ENCODE measurements at regions not wholly inside any gene's neighbourhood (a gene's known extent, or its start where the extent isn't known, plus 50 kb on each side); places are given as distances from the start of the nearest gene placed in this dataset.

GRCh38 chr4:159776961-159777360, 674.1 kb downstream of the RAPGEF2 start:
- H3K4me2 ChIP-seq (ENCODE audit: low read depth, low read length), result no peak overlapping the region
- no peaks in the 10 kb centered on the region for H3K36me3 ChIP-seq (replicated peaks in 1 of 2; ENCODE audit: control insufficient read depth in 1 of 2, insufficient read depth in 2 of 2, low read length in 2 of 2)
- H2AFZ ChIP-seq (ENCODE audit: low read length), result no peak overlapping the region
- no peaks in the 10 kb centered on the region for H3K4me1 ChIP-seq (ENCODE audit: insufficient read depth, low read length)
- ChIA-PET POLR2A (no interaction called here), CTCF (ENCODE audit: low intra/inter-chr PET ratio, low total read pairs) (no interaction called here)
- H3K4me3 ChIP-seq (replicated peaks in 1 of 3; ENCODE audit: insufficient read depth in 1 of 3, low read depth in 2 of 3, low read length in 3 of 3), result no peak overlapping the region
- FAIRE-seq, result no peak
- TF ChIP-seq KLF13 (CRISPR knock-in tag; IDR thresholded peaks at IDR 0.05) (no peak), ZNF382 (CRISPR knock-in tag; IDR thresholded peaks at IDR 0.05; ENCODE audit: borderline replicate concordance) (no peak), RFX3 (CRISPR knock-in tag; IDR thresholded peaks at IDR 0.05) (no peak), ZFP62 (CRISPR knock-in tag; IDR thresholded peaks at IDR 0.05) (no peak), ZIK1 (CRISPR knock-in tag; IDR thresholded peaks at IDR 0.05; ENCODE audit: borderline replicate concordance, low read depth) (no peak), ZNF569 (CRISPR knock-in tag; IDR thresholded peaks at IDR 0.05; ENCODE audit: borderline replicate concordance) (no peak), GATA4 (IDR thresholded peaks at IDR 0.05; ENCODE audit: borderline replicate concordance, low read depth) (no peak), EP300 (IDR thresholded peaks at IDR 0.05; ENCODE audit: low read depth in 2 of 2, low read length in 2 of 2) (no peak), EP300 (CRISPR knock-in tag; IDR thresholded peaks at IDR 0.05; ENCODE audit: borderline replicate concordance) (no peak), ZNF562 (CRISPR knock-in tag; IDR thresholded peaks at IDR 0.05; ENCODE audit: borderline replicate concordance) (no peak), ZNF451 (CRISPR knock-in tag; IDR thresholded peaks at IDR 0.05) (no peak), RBAK (CRISPR knock-in tag; IDR thresholded peaks at IDR 0.05) (no peak), GATAD1 (CRISPR knock-in tag; IDR thresholded peaks at IDR 0.05) (no peak), PATZ1 (CRISPR knock-in tag; IDR thresholded peaks at IDR 0.05) (no peak), ZNF841 (CRISPR knock-in tag; IDR thresholded peaks at IDR 0.05; ENCODE audit: borderline replicate concordance) (no peak)
- TF ChIP-seq, protein P1, sequence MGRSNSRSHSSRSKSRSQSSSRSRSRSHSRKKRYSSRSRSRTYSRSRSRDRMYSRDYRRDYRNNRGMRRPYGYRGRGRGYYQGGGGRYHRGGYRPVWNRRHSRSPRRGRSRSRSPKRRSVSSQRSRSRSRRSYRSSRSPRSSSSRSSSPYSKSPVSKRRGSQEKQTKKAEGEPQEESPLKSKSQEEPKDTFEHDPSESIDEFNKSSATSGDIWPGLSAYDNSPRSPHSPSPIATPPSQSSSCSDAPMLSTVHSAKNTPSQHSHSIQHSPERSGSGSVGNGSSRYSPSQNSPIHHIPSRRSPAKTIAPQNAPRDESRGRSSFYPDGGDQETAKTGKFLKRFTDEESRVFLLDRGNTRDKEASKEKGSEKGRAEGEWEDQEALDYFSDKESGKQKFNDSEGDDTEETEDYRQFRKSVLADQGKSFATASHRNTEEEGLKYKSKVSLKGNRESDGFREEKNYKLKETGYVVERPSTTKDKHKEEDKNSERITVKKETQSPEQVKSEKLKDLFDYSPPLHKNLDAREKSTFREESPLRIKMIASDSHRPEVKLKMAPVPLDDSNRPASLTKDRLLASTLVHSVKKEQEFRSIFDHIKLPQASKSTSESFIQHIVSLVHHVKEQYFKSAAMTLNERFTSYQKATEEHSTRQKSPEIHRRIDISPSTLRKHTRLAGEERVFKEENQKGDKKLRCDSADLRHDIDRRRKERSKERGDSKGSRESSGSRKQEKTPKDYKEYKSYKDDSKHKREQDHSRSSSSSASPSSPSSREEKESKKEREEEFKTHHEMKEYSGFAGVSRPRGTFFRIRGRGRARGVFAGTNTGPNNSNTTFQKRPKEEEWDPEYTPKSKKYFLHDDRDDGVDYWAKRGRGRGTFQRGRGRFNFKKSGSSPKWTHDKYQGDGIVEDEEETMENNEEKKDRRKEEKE (IDR thresholded peaks at IDR 0.05), result no peak
- ATAC-seq, result no peak
- WGBS (ENCODE audit: low lambda C conversion rate), result 3% methylated on average over 2 of the region's 2 CpGs
- no peaks in the 10 kb centered on the region for H3K79me2 ChIP-seq (ENCODE audit: insufficient read depth, low read length)
- H3K27me3 ChIP-seq (ENCODE audit: control insufficient read depth in 1 of 2, insufficient read depth in 2 of 2, low read length in 2 of 2), result no peaks in the 10 kb centered on the region; a peak in 1 of 5 replicates
- no peak overlapping the region for H3K9ac ChIP-seq (ENCODE audit: insufficient read depth, low read depth, low read length)
- no peaks in the 10 kb centered on the region for H4K20me1 ChIP-seq (ENCODE audit: insufficient read depth, low read length)
- intact Hi-C loops (cut with micrococcal nuclease; ENCODE audit: unreplicated experiment) (no loop called here), in situ Hi-C loops (cut with HindIII; ENCODE audit: extremely low pct_ligation_motif_present, low pct_unique_long_range_greater_than_20kb) (no loop called here)
- no peak overlapping the region for H3K27ac ChIP-seq (ENCODE audit: extremely low read length, insufficient read depth, low read length)
- no TSS peak for BruUV-seq (replicated peaks)
- DNase-seq (ENCODE audit: low spot score), result no peak
- H3K9me3 ChIP-seq (ENCODE audit: low read length), result no peaks in the 10 kb centered on the region
